SK-N-SH (cell line): ENCODE measurements at regions not wholly inside any gene's neighbourhood (a gene's known extent, or its start where the extent isn't known, plus 50 kb on each side); places are given as distances from the start of the nearest gene placed in this dataset.

ENCODE experiments used
- CTCF ChIA-PET: fragments of 300-600, 350-600 bp; formaldehyde crosslinking; extraction: SDS; loops from one replicate; lab custom pipeline; 2021; lab: Yijun Ruan, JAX
- POLR2A ChIA-PET: fragments of 350-600 bp; sonication (Branson Sonifier 250); formaldehyde crosslinking; extraction: SDS; loops from one replicate; lab custom pipeline; 2020; ENCODE audit warnings: antibody characterized with exemption, inconsistent platforms; lab: Yijun Ruan, JAX
- DNase-seq: peaks from one replicate; pipeline ENCODE4 v3.0.0; 2012
- H2AFZ ChIP-seq: fragments of 200-600 bp; sonication (generic); 2 replicates; pipeline ENCODE4 v1.8.1; 2016; ENCODE audit warnings: antibody characterized with exemption, mild to moderate bottlenecking, low read depth
- H3F3A ChIP-seq: fragments of 200-600 bp; sonication (generic); replicated peaks from 2 replicates; pipeline ENCODE3; 2016; ENCODE audit warnings: antibody characterized with exemption, mild to moderate bottlenecking; ENCODE audit not compliant: insufficient read depth
- H3K27ac ChIP-seq, 2 experiments: fragments of 200-500 bp in 1 of 2; fragments of 200-600 bp in 1 of 2; sonication (Bioruptor generic) in 1 of 2; sonication (generic), shearing (Covaris generic) in 1 of 2; 2 replicates each; pipeline versions ENCODE4 v1.5.1 to v1.6.1; 2014 to 2016; ENCODE audit warnings: low read depth in 2 of 2, inconsistent platforms in 1 of 2, low read length in 1 of 2, mild to moderate bottlenecking in 1 of 2, mixed read lengths in 1 of 2
- H3K27me3 ChIP-seq: fragments of 200-600 bp; sonication (generic), shearing (Covaris generic); 2 replicates; pipeline ENCODE4 v1.6.1; 2016; ENCODE audit warnings: mixed run types; ENCODE audit not compliant: insufficient read depth
- H3K36me3 ChIP-seq, 2 experiments: fragments of 200-500 bp in 1 of 2; fragments of 200-600 bp in 1 of 2; sonication (Bioruptor generic) in 1 of 2; sonication (generic) in 1 of 2; replicated peaks in 1 of 2; 2 replicates each; pipeline versions ENCODE3 to v1.5.1; 2014 to 2016; ENCODE audit warnings: low read length in 1 of 2, mild to moderate bottlenecking in 1 of 2; ENCODE audit not compliant: insufficient read depth in 2 of 2, control insufficient read depth in 1 of 2
- H3K4me1 ChIP-seq, 2 experiments: fragments of 200-500 bp in 1 of 2; fragments of 200-600 bp in 1 of 2; sonication (Bioruptor generic) in 1 of 2; sonication (generic), shearing (Covaris generic) in 1 of 2; 2 replicates each; pipeline versions ENCODE4 v1.5.1 to v1.6.1; 2014 to 2016; ENCODE audit warnings: low read depth in 1 of 2, low read length in 1 of 2, mixed run types in 1 of 2; ENCODE audit not compliant: insufficient read depth in 2 of 2, control insufficient read depth in 1 of 2
- H3K4me2 ChIP-seq: fragments of 200-600 bp; sonication (generic), shearing (Covaris generic); 2 replicates; pipeline ENCODE4 v1.6.1; 2017; ENCODE audit warnings: mixed run types
- H3K4me3 ChIP-seq, 2 experiments: fragments of 200-500 bp in 1 of 2; fragments of 200-600 bp in 1 of 2; sonication (Bioruptor generic) in 1 of 2; sonication (generic), shearing (Covaris generic) in 1 of 2; 2 replicates each; pipeline versions ENCODE4 v1.5.1 to v1.8.1; 2014 to 2016; ENCODE audit warnings: low read depth in 2 of 2, inconsistent platforms in 1 of 2, low read length in 1 of 2, mild to moderate bottlenecking in 1 of 2, mixed read lengths in 1 of 2, moderate library complexity in 1 of 2
- H3K79me2 ChIP-seq: fragments of 200-600 bp; sonication (generic); 2 replicates; pipeline ENCODE4 v1.8.1; 2017; ENCODE audit warnings: mild to moderate bottlenecking; ENCODE audit not compliant: insufficient read depth
- H3K9ac ChIP-seq: fragments of 200-600 bp; sonication (generic); 2 replicates; pipeline ENCODE4 v1.6.1; 2017; ENCODE audit warnings: mixed run types
- H3K9me2 ChIP-seq: fragments of 200-600 bp; sonication (generic); 2 replicates; pipeline ENCODE4 v1.6.1; 2017; ENCODE audit warnings: mixed run types
- H3K9me3 ChIP-seq: fragments of 200-600 bp; sonication (generic); 2 replicates; pipeline ENCODE4 v1.6.1; 2017; ENCODE audit warnings: mixed run types, mild to moderate bottlenecking, moderate library complexity
- H4K20me1 ChIP-seq: fragments of 200-600 bp; sonication (generic); 2 replicates; pipeline ENCODE4 v1.6.1; 2017; ENCODE audit warnings: mild to moderate bottlenecking, mixed run types; ENCODE audit not compliant: insufficient read depth
- FOXJ3 ChIP-seq: sonication (generic); formaldehyde crosslinking; IDR thresholded peaks from 2 replicates; pipeline ENCODE4 v1.5.1; 2020; ENCODE audit warnings: mild to moderate bottlenecking, missing genetic modification reagents
- FOXM1 ChIP-seq: IDR thresholded peaks from 2 replicates; pipeline ENCODE4 v1.4.0; 2012; ENCODE audit warnings: low read depth, mild to moderate bottlenecking
- JUND ChIP-seq: IDR thresholded peaks from 2 replicates; pipeline ENCODE4 v1.4.0; 2012
- MXI1 ChIP-seq: IDR thresholded peaks from 2 replicates; pipeline ENCODE4 v1.6.1; 2012; ENCODE audit warnings: mild to moderate bottlenecking, low read depth, low read length, improper control_type of control experiment
- POLR2AphosphoS5 ChIP-seq: IDR thresholded peaks from 2 replicates; pipeline ENCODE4 v1.6.1; 2012; ENCODE audit warnings: low read depth, low read length
- RAD21 ChIP-seq: IDR thresholded peaks from 2 replicates; pipeline ENCODE4 v1.6.1; 2012; ENCODE audit warnings: mild to moderate bottlenecking, low read length
- RCOR1 ChIP-seq: fragments of 150-350 bp; IDR thresholded peaks from 2 replicates; pipeline ENCODE4 v1.6.1; 2017; ENCODE audit warnings: antibody characterized with exemption, low read length
- RXRA ChIP-seq: IDR thresholded peaks from 2 replicates; pipeline ENCODE4 v1.4.0; 2012; ENCODE audit warnings: low read depth, mild to moderate bottlenecking, borderline replicate concordance
- TCF12 ChIP-seq: IDR thresholded peaks from 2 replicates; pipeline ENCODE4 v1.4.0; 2012
- TEAD4 ChIP-seq: IDR thresholded peaks from 2 replicates; pipeline ENCODE4 v1.4.0; 2012; ENCODE audit warnings: mild to moderate bottlenecking, borderline replicate concordance; ENCODE audit not compliant: insufficient read depth
- YY1 ChIP-seq: IDR thresholded peaks from 2 replicates; pipeline ENCODE4 v1.4.0; 2012; ENCODE audit warnings: low read depth, mild to moderate bottlenecking
- whole genome bisulfite sequencing: methylation state at CpG from one replicate; pipeline ENCODE4 v1.1.6; 2017; ENCODE audit warnings: low lambda C conversion rate; 5-methylcytosine and 5-hydroxymethylcytosine counted together
- TF ChIP-seq, protein P1 (sequence below): IDR thresholded peaks from 2 replicates; pipeline ENCODE4 v1.4.0; 2012; ENCODE audit warnings: low read depth
- TF ChIP-seq, protein P2 (sequence below): fragments of 200-600 bp; sonication (generic); IDR thresholded peaks from 2 replicates; pipeline ENCODE4 v1.6.1; 2017; ENCODE audit warnings: antibody characterized with exemption, mild to moderate bottlenecking, moderate library complexity
- TF ChIP-seq, protein P3 (sequence below): IDR thresholded peaks from 2 replicates; pipeline ENCODE4 v1.4.0; 2012; ENCODE audit warnings: low read depth, borderline replicate concordance
- TF ChIP-seq, protein P4 (sequence below): fragments of 150-350 bp; IDR thresholded peaks from 2 replicates; pipeline ENCODE4 v1.6.1; 2017; ENCODE audit warnings: antibody characterized with exemption, low read length, low read depth, borderline replicate concordance

DNA sequence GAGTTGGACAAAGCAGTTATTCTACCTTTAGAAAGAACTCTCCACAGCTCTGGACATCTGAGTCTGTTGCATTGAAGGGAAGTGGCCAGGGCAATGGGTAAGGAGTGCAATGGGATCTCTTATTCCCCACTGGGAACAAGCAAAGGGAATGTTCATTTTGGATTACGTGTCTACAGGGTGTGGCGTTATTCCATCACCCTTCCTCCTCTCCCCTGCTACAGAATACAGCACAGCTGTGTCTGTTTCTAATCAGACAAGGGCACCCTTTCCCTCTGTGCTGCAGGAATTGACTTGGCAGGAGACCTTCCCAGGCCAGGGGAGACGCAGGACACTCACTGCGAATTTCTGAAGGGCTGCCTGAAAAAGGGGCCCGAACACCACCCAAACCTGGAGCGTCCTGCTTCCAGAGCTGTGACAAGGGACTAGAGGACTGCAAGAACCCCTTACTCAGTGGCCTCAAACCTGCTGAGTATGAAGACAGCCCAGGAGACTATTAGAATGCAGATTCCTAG is 163.6 kb upstream of the RAB4A start:
- POLR2A ChIA-PET: no interaction called here
- WGBS: 91% methylated on average over 6 of the region's 6 CpGs
- no peak overlapping the region for H2AFZ ChIP-seq
- no peak overlapping the region for H3K4me2 ChIP-seq
- H3K9ac ChIP-seq: no peak overlapping the region
- no peaks in the 10 kb centered on the region for H3K79me2 ChIP-seq
- no peaks in the 10 kb centered on the region for H4K20me1 ChIP-seq
- DNase-seq: no peak
- peaks cover 0 to 18% of the 10 kb centered on the region in 2 experiments; a peak in 1 of 4 replicates for H3K4me1 ChIP-seq
- CTCF ChIA-PET: interaction anchor here (2.8 kb wide), 1 partner anchor 372 kb away, joined by 8 read pairs; the partner anchor contains the start of gene RHOU
- TF ChIP-seq YY1 (no peak), POLR2AphosphoS5 (no peak), TEAD4 (no peak), MXI1 (no peak), RAD21 (no peak), FOXM1 (no peak), RCOR1 (no peak), FOXJ3 (CRISPR knock-in tag) (no peak), RXRA (no peak), JUND (no peak), TCF12 (no peak)
- TF ChIP-seq, protein P1, sequence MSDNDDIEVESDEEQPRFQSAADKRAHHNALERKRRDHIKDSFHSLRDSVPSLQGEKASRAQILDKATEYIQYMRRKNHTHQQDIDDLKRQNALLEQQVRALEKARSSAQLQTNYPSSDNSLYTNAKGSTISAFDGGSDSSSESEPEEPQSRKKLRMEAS: no peak
- TF ChIP-seq, protein P2, sequence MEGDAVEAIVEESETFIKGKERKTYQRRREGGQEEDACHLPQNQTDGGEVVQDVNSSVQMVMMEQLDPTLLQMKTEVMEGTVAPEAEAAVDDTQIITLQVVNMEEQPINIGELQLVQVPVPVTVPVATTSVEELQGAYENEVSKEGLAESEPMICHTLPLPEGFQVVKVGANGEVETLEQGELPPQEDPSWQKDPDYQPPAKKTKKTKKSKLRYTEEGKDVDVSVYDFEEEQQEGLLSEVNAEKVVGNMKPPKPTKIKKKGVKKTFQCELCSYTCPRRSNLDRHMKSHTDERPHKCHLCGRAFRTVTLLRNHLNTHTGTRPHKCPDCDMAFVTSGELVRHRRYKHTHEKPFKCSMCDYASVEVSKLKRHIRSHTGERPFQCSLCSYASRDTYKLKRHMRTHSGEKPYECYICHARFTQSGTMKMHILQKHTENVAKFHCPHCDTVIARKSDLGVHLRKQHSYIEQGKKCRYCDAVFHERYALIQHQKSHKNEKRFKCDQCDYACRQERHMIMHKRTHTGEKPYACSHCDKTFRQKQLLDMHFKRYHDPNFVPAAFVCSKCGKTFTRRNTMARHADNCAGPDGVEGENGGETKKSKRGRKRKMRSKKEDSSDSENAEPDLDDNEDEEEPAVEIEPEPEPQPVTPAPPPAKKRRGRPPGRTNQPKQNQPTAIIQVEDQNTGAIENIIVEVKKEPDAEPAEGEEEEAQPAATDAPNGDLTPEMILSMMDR: no peak
- TF ChIP-seq, protein P3, sequence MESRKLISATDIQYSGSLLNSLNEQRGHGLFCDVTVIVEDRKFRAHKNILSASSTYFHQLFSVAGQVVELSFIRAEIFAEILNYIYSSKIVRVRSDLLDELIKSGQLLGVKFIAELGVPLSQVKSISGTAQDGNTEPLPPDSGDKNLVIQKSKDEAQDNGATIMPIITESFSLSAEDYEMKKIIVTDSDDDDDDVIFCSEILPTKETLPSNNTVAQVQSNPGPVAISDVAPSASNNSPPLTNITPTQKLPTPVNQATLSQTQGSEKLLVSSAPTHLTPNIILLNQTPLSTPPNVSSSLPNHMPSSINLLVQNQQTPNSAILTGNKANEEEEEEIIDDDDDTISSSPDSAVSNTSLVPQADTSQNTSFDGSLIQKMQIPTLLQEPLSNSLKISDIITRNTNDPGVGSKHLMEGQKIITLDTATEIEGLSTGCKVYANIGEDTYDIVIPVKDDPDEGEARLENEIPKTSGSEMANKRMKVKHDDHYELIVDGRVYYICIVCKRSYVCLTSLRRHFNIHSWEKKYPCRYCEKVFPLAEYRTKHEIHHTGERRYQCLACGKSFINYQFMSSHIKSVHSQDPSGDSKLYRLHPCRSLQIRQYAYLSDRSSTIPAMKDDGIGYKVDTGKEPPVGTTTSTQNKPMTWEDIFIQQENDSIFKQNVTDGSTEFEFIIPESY: no peak
- TF ChIP-seq, protein P4, sequence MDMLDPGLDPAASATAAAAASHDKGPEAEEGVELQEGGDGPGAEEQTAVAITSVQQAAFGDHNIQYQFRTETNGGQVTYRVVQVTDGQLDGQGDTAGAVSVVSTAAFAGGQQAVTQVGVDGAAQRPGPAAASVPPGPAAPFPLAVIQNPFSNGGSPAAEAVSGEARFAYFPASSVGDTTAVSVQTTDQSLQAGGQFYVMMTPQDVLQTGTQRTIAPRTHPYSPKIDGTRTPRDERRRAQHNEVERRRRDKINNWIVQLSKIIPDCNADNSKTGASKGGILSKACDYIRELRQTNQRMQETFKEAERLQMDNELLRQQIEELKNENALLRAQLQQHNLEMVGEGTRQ: no peak
- H3K9me3 ChIP-seq: no peaks in the 10 kb centered on the region
- no peaks in the 10 kb centered on the region for H3F3A ChIP-seq
- H3K4me3 ChIP-seq: no peak overlapping the region
- H3K36me3 ChIP-seq: no peaks in the 10 kb centered on the region
- no peak overlapping the region for H3K27ac ChIP-seq
- no peaks in the 10 kb centered on the region for H3K9me2 ChIP-seq
- no peaks in the 10 kb centered on the region for H3K27me3 ChIP-seq
